H1 (cell line): ENCODE measurements at regions not wholly inside any gene's neighbourhood (a gene's known extent, or its start where the extent isn't known, plus 50 kb on each side); places are given as distances from the start of the nearest gene placed in this dataset.

ENCODE experiments used
- CTCF ChIA-PET: fragments of 300-600 bp; sonication (Branson Sonifier 250); formaldehyde crosslinking; loops from one replicate; lab custom pipeline; 2021; ENCODE audit not compliant: partially characterized antibody; lab: Charles Lee
- POLR2A ChIA-PET: fragments of 300-600 bp; sonication (Branson Sonifier 250); formaldehyde crosslinking; loops from one replicate; lab custom pipeline; 2021; ENCODE audit warnings: inconsistent platforms; ENCODE audit not compliant: partially characterized antibody; lab: Charles Lee
- DNase-seq, 2 experiments: peaks; one replicate each; pipeline versions ENCODE4 v3.0.0 to v3.0.0-alpha.2; 2010 to 2022; ENCODE audit warnings: low spot score in 2 of 2, low read depth in 1 of 2, mixed read lengths in 1 of 2
- FAIRE-seq: peaks from 2 replicates; lab custom pipeline; 2011; peaks lifted over from hg19 to GRCh38; lab: Jason Lieb, UNC
- H2AFZ ChIP-seq: 2 replicates; pipeline ENCODE4 v1.8.1; 2012; ENCODE audit warnings: low read length, inconsistent platforms
- H2AK5ac ChIP-seq: 2 replicates; pipeline ENCODE4 v1.6.1; 2013; ENCODE audit warnings: low read depth, low read length
- H2BK120ac ChIP-seq: replicated peaks from 2 replicates; pipeline ENCODE3; 2013; ENCODE audit warnings: low read depth, low read length, inconsistent platforms
- H2BK12ac ChIP-seq: 2 replicates; pipeline ENCODE4 v1.6.1; 2013; ENCODE audit warnings: low read depth, low read length
- H2BK15ac ChIP-seq: 2 replicates; pipeline ENCODE4 v1.6.1; 2013; ENCODE audit warnings: low read length
- H2BK20ac ChIP-seq: 2 replicates; pipeline ENCODE4 v1.6.1; 2013; ENCODE audit warnings: low read length
- H2BK5ac ChIP-seq: 2 replicates; pipeline ENCODE4 v1.6.1; 2013; ENCODE audit warnings: low read depth, low read length
- H3K14ac ChIP-seq: 2 replicates; pipeline ENCODE4 v1.6.1; 2013; ENCODE audit warnings: inconsistent platforms; ENCODE audit not compliant: insufficient read length
- H3K18ac ChIP-seq: 2 replicates; pipeline ENCODE4 v1.6.1; 2013; ENCODE audit warnings: low read length; ENCODE audit errors: extremely low read depth
- H3K23ac ChIP-seq: 2 replicates; pipeline ENCODE4 v1.6.1; 2013; ENCODE audit warnings: inconsistent platforms; ENCODE audit not compliant: insufficient read length
- H3K23me2 ChIP-seq: 2 replicates; pipeline ENCODE4 v1.6.1; 2013; ENCODE audit warnings: low read depth, low read length
- H3K27ac ChIP-seq: 2 replicates; pipeline ENCODE4 v1.6.1; 2011; ENCODE audit warnings: low read depth, low read length, inconsistent platforms
- H3K27me3 ChIP-seq, 4 experiments: replicated peaks in 1 of 4; 1 replicate in 1 of 4; 2 replicates in 3 of 4; pipeline versions ENCODE4 v1.6.1 to v1.8.1; 2011 to 2013; ENCODE audit warnings: low read length in 3 of 4, mild to moderate bottlenecking in 3 of 4, inconsistent platforms in 2 of 4, mixed read lengths in 2 of 4, moderate library complexity in 1 of 4; ENCODE audit not compliant: control insufficient read depth in 3 of 4, insufficient read depth in 3 of 4; ENCODE audit errors: extremely low read depth in 1 of 4
- H3K36me3 ChIP-seq, 4 experiments: 2 replicates each; pipeline versions ENCODE4 v1.6.1 to v1.8.1; 2011 to 2013; ENCODE audit warnings: mild to moderate bottlenecking in 4 of 4, low read length in 3 of 4, moderate library complexity in 2 of 4, control low read depth in 1 of 4, inconsistent platforms in 1 of 4; ENCODE audit not compliant: insufficient read depth in 4 of 4, control insufficient read depth in 2 of 4
- H3K4ac ChIP-seq: replicated peaks from 2 replicates; pipeline ENCODE3; 2013; ENCODE audit warnings: low read length, low read depth, mixed read lengths, inconsistent platforms; ENCODE audit not compliant: insufficient read length
- H3K4me1 ChIP-seq, 4 experiments: replicated peaks in 1 of 4; 1 replicate in 1 of 4; 2 replicates in 3 of 4; pipeline versions ENCODE4 v1.6.1 to v1.8.1; 2011 to 2013; ENCODE audit warnings: low read length in 3 of 4, inconsistent platforms in 2 of 4, mixed read lengths in 1 of 4; ENCODE audit not compliant: insufficient read depth in 4 of 4, control insufficient read depth in 3 of 4
- H3K4me2 ChIP-seq, 2 experiments: 2 replicates each; pipeline versions ENCODE4 v1.6.1 to v1.8.1; 2011 to 2013; ENCODE audit warnings: low read depth in 2 of 2, low read length in 2 of 2, control low read depth in 1 of 2, inconsistent platforms in 1 of 2, mild to moderate bottlenecking in 1 of 2; ENCODE audit not compliant: insufficient read depth in 1 of 2
- H3K4me3 ChIP-seq, 4 experiments: fragments of 200-600, 300-600 bp in 1 of 4; sonication (generic), shearing (Covaris generic), sonication (Bioruptor Twin) in 1 of 4; 2 replicates each; pipeline versions ENCODE4 v1.5.1 to v1.8.1; 2011 to 2016; ENCODE audit warnings: low read length in 4 of 4, low read depth in 3 of 4, control low read depth in 2 of 4, inconsistent platforms in 2 of 4, mild to moderate bottlenecking in 2 of 4, mixed read lengths in 1 of 4, moderate library complexity in 1 of 4; ENCODE audit not compliant: insufficient read depth in 2 of 4; ENCODE audit errors: extremely low read depth in 1 of 4
- H3K56ac ChIP-seq: replicated peaks from 2 replicates; pipeline ENCODE3; 2013; ENCODE audit warnings: low read depth, mild to moderate bottlenecking, mixed read lengths, low read length, inconsistent platforms; ENCODE audit not compliant: insufficient read length
- H3K79me1 ChIP-seq: 2 replicates; pipeline ENCODE4 v1.6.1; 2013; ENCODE audit warnings: low read depth, low read length, control low read depth
- H3K79me2 ChIP-seq, 2 experiments: 2 replicates each; pipeline versions ENCODE4 v1.6.1 to v1.8.1; 2012 to 2013; ENCODE audit warnings: low read length in 2 of 2, mild to moderate bottlenecking in 2 of 2, inconsistent platforms in 1 of 2; ENCODE audit not compliant: insufficient read depth in 2 of 2, control insufficient read depth in 1 of 2
- H3K9ac ChIP-seq, 4 experiments: replicated peaks in 1 of 4; 1 replicate in 1 of 4; 2 replicates in 3 of 4; pipeline versions ENCODE4 v1.6.1 to v1.8.1; 2011 to 2013; ENCODE audit warnings: low read depth in 3 of 4, low read length in 3 of 4, control low read depth in 2 of 4, mild to moderate bottlenecking in 2 of 4, moderate library complexity in 2 of 4, inconsistent platforms in 1 of 4; ENCODE audit errors: extremely low read depth in 1 of 4
- H3K9me3 ChIP-seq, 2 experiments: 2 replicates each; pipeline versions ENCODE4 v1.6.1 to v1.8.1; 2012 to 2013; ENCODE audit warnings: mild to moderate bottlenecking in 2 of 2, moderate library complexity in 2 of 2, control low read depth in 1 of 2, inconsistent platforms in 1 of 2, low read depth in 1 of 2, low read length in 1 of 2, mixed read lengths in 1 of 2; ENCODE audit not compliant: insufficient read depth in 2 of 2
- H4K20me1 ChIP-seq, 2 experiments: replicated peaks in 1 of 2; 2 replicates each; pipeline versions ENCODE3 to v1.8.1; 2011 to 2013; ENCODE audit warnings: inconsistent platforms in 2 of 2, low read length in 2 of 2, mild to moderate bottlenecking in 1 of 2; ENCODE audit not compliant: insufficient read depth in 2 of 2, control insufficient read depth in 1 of 2
- H4K5ac ChIP-seq: 2 replicates; pipeline ENCODE4 v1.6.1; 2013; ENCODE audit warnings: low read length, low read depth, mixed read lengths, inconsistent platforms; ENCODE audit not compliant: insufficient read length
- H4K8ac ChIP-seq: 2 replicates; pipeline ENCODE4 v1.8.0; 2013; ENCODE audit warnings: mild to moderate bottlenecking, moderate library complexity, low read length, inconsistent platforms; ENCODE audit not compliant: insufficient read depth; ENCODE audit errors: extremely low read depth
- H4K91ac ChIP-seq: replicated peaks from 2 replicates; pipeline ENCODE3; 2013; ENCODE audit warnings: low read length, mixed read lengths, inconsistent platforms; ENCODE audit not compliant: insufficient read length
- CHD2 ChIP-seq: IDR thresholded peaks from 2 replicates; pipeline ENCODE4 v1.6.1; 2012; ENCODE audit warnings: low read length, improper control_type of control experiment
- CTCF ChIP-seq, 3 experiments: IDR thresholded peaks; 1 replicate in 2 of 3; 2 replicates in 1 of 3; pipeline versions ENCODE4 v1.5.1 to v1.6.1; 2011; ENCODE audit warnings: low read length in 3 of 3, mild to moderate bottlenecking in 3 of 3, inconsistent platforms in 2 of 3, low read depth in 1 of 3, moderate library complexity in 1 of 3; ENCODE audit not compliant: insufficient read depth in 1 of 3; ENCODE audit errors: control extremely low read depth in 1 of 3
- RAD21 ChIP-seq, 2 experiments: IDR thresholded peaks in 1 of 2; conservative IDR thresholded peaks in 1 of 2; 2 replicates each; pipeline ENCODE4 v1.6.1; 2011; ENCODE audit warnings: low read depth in 2 of 2, low read length in 2 of 2, improper control_type of control experiment in 1 of 2, inconsistent platforms in 1 of 2, mild to moderate bottlenecking in 1 of 2, moderate library complexity in 1 of 2
- SRF ChIP-seq: IDR thresholded peaks from 2 replicates; pipeline ENCODE4 v1.6.1; 2011; ENCODE audit warnings: mild to moderate bottlenecking, low read depth, low read length, moderate library complexity
- TEAD4 ChIP-seq: IDR thresholded peaks from 2 replicates; pipeline ENCODE4 v1.6.1; 2012; ENCODE audit warnings: low read depth, low read length, inconsistent platforms, mixed read lengths
- WGBS, 2 experiments: shearing (Covaris generic) in 1 of 2; methylation state at CpG; one replicate each; pipeline versions ENCODE4 v1.1.6 to v1.1.7; 2013 to 2015; ENCODE audit warnings: low lambda C conversion rate in 2 of 2, mixed read lengths in 2 of 2, inconsistent platforms in 1 of 2, low coverage in 1 of 2, missing lambda C conversion rate in 1 of 2; ENCODE audit not compliant: insufficient replicate concordance in 2 of 2, insufficient coverage in 1 of 2, insufficient read length in 1 of 2; ENCODE audit errors: extremely low coverage in 1 of 2, missing lambda C conversion rate in 1 of 2; 5-methylcytosine and 5-hydroxymethylcytosine counted together

DNA sequence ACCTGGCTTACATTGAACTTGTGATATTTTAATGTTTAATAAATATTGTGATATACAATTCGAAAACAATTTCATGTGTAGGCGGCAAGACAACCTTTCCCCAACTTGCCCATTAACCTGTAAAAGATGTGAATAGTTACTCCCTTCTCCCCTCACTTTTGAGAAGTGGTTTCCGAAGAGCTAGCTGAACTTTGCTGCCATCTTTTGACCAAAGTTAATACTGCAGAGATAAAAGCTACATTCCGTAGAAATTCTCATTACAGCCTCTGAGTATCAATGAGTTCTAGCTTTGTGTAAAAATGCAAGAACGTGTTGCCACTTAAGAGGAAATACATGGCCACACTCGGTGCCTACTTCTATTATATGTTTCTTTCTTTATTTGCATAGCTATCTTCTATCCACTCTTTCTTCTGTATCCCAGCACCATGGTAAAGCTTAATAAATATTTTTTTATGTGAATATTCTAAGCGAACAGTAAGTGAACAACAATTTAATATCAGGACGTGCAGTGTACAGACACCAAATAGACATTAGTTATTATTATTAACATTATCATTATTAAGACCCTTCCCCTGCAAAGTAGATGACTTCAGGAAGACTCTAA, 105.1 kb upstream of the TMEM260 start:
- FAIRE-seq = peak; percentile 92
- Histone ChIP-seq H3K79me1 (no peaks in the 10 kb centered on the region), H3K23me2 (0 out of 2 replicates have a peak, but pooled peaks cover 3% of the 10 kb centered on the region), H3K4me3 (no peak overlapping the region), H3K79me2 (no peaks in the 10 kb centered on the region), H2BK120ac (no peak overlapping the region), H3K27ac (no peak overlapping the region), H3K4ac (no peak overlapping the region), H4K5ac (no peak overlapping the region), H3K56ac (no peak overlapping the region), H3K14ac (no peak overlapping the region), H3K4me2 (no peak overlapping the region), H3K36me3 (no peaks in the 10 kb centered on the region), H3K9ac (no peak overlapping the region)
- 34% methylated on average over 8 of the region's 8 CpGs; no CpG with 5 or more reads in 1 of the 2 experiments for WGBS, 2 experiments
- DNase-seq = no peak
- CTCF ChIA-PET = interaction anchor here (0.7 to 4.7 kb wide), 50 partner anchors 8 to 1755 kb away, joined by 3 to 46 read pairs (median 4); partner anchors contain the start of gene TBPL2
- TF ChIP-seq SRF (peak; percentile 7; the same call in 1 of the 2 replicates), RAD21 (IDR thresholded peaks at IDR 0.05 in 1 of 2, conservative IDR thresholded peaks at IDR 0.05 in 1 of 2; ENCODE audit: low read depth in 2 of 2, low read length in 2 of 2) (peak; percentile 96 to 97), CHD2 (no peak), CTCF (IDR thresholded peaks at IDR 0.05; ENCODE audit: control extremely low read depth in 1 of 3, insufficient read depth in 1 of 3, low read depth in 1 of 3, low read length in 3 of 3) (peak in 2 of 3 experiments; percentile 68 to 76; a peak in 2 of 4 replicates), TEAD4 (0 out of 2 replicates have a peak, but pooled peaks have one; percentile 45)
- TF ChIP-seq, all 59 proteins: peak for 4
- Histone ChIP-seq H2BK20ac (no peak overlapping the region), H3K9me3 (no peaks in the 10 kb centered on the region), H2BK12ac (no peak overlapping the region), H3K18ac (no peak overlapping the region), H3K27me3 (no peaks in the 10 kb centered on the region; a peak in 1 of 7 replicates), H4K91ac (no peak overlapping the region), H2BK15ac (no peak overlapping the region), H2AFZ (no peak overlapping the region), H2BK5ac (no peak overlapping the region), H2AK5ac (no peak overlapping the region), H4K20me1 (no peaks in the 10 kb centered on the region), H4K8ac (no peak overlapping the region), H3K23ac (no peak overlapping the region), H3K4me1 (no peaks in the 10 kb centered on the region)
- POLR2A ChIA-PET = no interaction called here
